ENCODE measurements at regions not wholly inside any gene's neighbourhood (a gene's known extent, or its start where the extent isn't known, plus 50 kb on each side); places are given as distances from the start of the nearest gene placed in this dataset.

GRCh38 chr6:137775720-137776119 lies 91.3 kb upstream of the TNFAIP3 start:
- Histone ChIP-seq H3K4me3 (ENCODE audit: low read depth in 2 of 2, low read length in 1 of 2) (no peak overlapping the region), H3K79me2 (ENCODE audit: insufficient read depth) (no peaks in the 10 kb centered on the region), H3K27ac (ENCODE audit: low read depth in 2 of 2, low read length in 1 of 2) (no peak overlapping the region), H4K20me1 (ENCODE audit: insufficient read depth) (no peaks in the 10 kb centered on the region), H3K9ac (no peak overlapping the region), H3K4me1 (ENCODE audit: control insufficient read depth in 1 of 2, insufficient read depth in 2 of 2, low read depth in 1 of 2, low read length in 1 of 2) (no peaks in the 10 kb centered on the region), H3K4me2 (no peak overlapping the region), H3K27me3 (ENCODE audit: insufficient read depth) (no peaks in the 10 kb centered on the region; the same call in 1 of the 2 replicates), H3F3A (replicated peaks; ENCODE audit: insufficient read depth) (no peaks in the 10 kb centered on the region), H3K9me2 (no peaks in the 10 kb centered on the region), H3K9me3 (no peaks in the 10 kb centered on the region), H2AFZ (ENCODE audit: low read depth) (no peak overlapping the region), H3K36me3 (replicated peaks in 1 of 2; ENCODE audit: control insufficient read depth in 1 of 2, insufficient read depth in 2 of 2, low read length in 1 of 2) (no peaks in the 10 kb centered on the region)
- no peak for TF ChIP-seq YY1 (IDR thresholded peaks at IDR 0.05; ENCODE audit: low read depth)
- no peak for TF ChIP-seq SMC3 (IDR thresholded peaks at IDR 0.05; ENCODE audit: low read depth, low read length)
- TF ChIP-seq, protein P1, sequence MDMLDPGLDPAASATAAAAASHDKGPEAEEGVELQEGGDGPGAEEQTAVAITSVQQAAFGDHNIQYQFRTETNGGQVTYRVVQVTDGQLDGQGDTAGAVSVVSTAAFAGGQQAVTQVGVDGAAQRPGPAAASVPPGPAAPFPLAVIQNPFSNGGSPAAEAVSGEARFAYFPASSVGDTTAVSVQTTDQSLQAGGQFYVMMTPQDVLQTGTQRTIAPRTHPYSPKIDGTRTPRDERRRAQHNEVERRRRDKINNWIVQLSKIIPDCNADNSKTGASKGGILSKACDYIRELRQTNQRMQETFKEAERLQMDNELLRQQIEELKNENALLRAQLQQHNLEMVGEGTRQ (IDR thresholded peaks at IDR 0.05; ENCODE audit: borderline replicate concordance, low read depth, low read length), result no peak
- no peak for TF ChIP-seq FOSL2 (IDR thresholded peaks at IDR 0.05; ENCODE audit: borderline replicate concordance, low read depth)
- no peak for TF ChIP-seq SIN3A (IDR thresholded peaks at IDR 0.05; ENCODE audit: borderline replicate concordance, low read depth, low read length)
- no peak for TF ChIP-seq MXI1 (IDR thresholded peaks at IDR 0.05; ENCODE audit: low read depth, low read length)
- TF ChIP-seq EZH2phosphoT487 (IDR thresholded peaks at IDR 0.05; ENCODE audit: borderline replicate concordance, low read depth), result no peak
- no peak for TF ChIP-seq CHD2 (IDR thresholded peaks at IDR 0.05; ENCODE audit: low read length, partially characterized antibody)
- no peak for TF ChIP-seq TAF1 (IDR thresholded peaks at IDR 0.05; ENCODE audit: borderline replicate concordance, low read depth, low read length)
- TF ChIP-seq ELF1 (IDR thresholded peaks at IDR 0.05), result no peak
- no peak for TF ChIP-seq MAX (IDR thresholded peaks at IDR 0.05; ENCODE audit: low read depth)
- no peak for TF ChIP-seq USF1 (IDR thresholded peaks at IDR 0.05; ENCODE audit: borderline replicate concordance, low read depth)
- TF ChIP-seq TEAD4 (IDR thresholded peaks at IDR 0.05; ENCODE audit: borderline replicate concordance, insufficient read depth), result no peak
- no peak for TF ChIP-seq JUND (IDR thresholded peaks at IDR 0.05)
- 27% methylated on average over 4 of the region's 5 CpGs for WGBS (ENCODE audit: low lambda C conversion rate)
- ChIA-PET CTCF (no interaction called here), POLR2A (no interaction called here)
- DNase-seq, result no peak

DNA sequence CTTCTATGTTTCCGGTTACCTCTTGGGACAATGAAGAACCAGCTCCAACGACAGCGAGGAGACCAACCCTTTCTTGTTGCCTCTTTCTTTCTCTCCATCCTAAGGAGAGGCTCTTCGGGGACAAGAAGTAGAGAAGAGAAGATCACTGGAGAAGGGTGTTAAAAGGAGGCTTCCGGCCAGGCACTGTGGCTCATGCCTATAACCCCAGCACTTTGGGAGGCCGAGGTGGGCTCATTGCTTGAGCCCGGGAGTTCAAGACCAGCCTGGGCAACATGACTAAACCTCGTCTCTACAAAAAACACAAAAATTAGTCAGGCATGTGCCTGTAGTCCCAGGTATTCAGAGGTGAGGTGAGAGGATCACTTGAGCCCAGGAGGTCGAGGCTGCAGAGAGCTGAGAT lies 90.8 kb upstream of the TNFAIP3 start:
- Histone ChIP-seq H3K4me3 (ENCODE audit: low read depth in 2 of 2, low read length in 1 of 2) (no peak overlapping the region), H3K36me3 (replicated peaks in 1 of 2; ENCODE audit: control insufficient read depth in 1 of 2, insufficient read depth in 2 of 2, low read length in 1 of 2) (no peaks in the 10 kb centered on the region), H3K4me2 (no peak overlapping the region), H3K9me3 (no peaks in the 10 kb centered on the region), H3K9ac (no peak overlapping the region), H2AFZ (ENCODE audit: low read depth) (no peak overlapping the region), H3K4me1 (ENCODE audit: control insufficient read depth in 1 of 2, insufficient read depth in 2 of 2, low read depth in 1 of 2, low read length in 1 of 2) (no peaks in the 10 kb centered on the region), H3F3A (replicated peaks; ENCODE audit: insufficient read depth) (no peaks in the 10 kb centered on the region), H3K9me2 (no peaks in the 10 kb centered on the region), H3K27me3 (ENCODE audit: insufficient read depth) (no peaks in the 10 kb centered on the region; the same call in 1 of the 2 replicates), H3K27ac (ENCODE audit: low read depth in 2 of 2, low read length in 1 of 2) (no peak overlapping the region), H4K20me1 (ENCODE audit: insufficient read depth) (no peaks in the 10 kb centered on the region), H3K79me2 (ENCODE audit: insufficient read depth) (no peaks in the 10 kb centered on the region)
- whole genome bisulfite sequencing (ENCODE audit: low lambda C conversion rate), result 16% methylated on average over 9 of the region's 9 CpGs
- ChIA-PET CTCF (no interaction called here), POLR2A (no interaction called here)
- no peak for DNase-seq
- TF ChIP-seq MEF2A (IDR thresholded peaks at IDR 0.05; ENCODE audit: borderline replicate concordance, low read depth) (no peak), CHD2 (IDR thresholded peaks at IDR 0.05; ENCODE audit: low read length, partially characterized antibody) (no peak), MXI1 (IDR thresholded peaks at IDR 0.05; ENCODE audit: low read depth, low read length) (no peak), JUND (IDR thresholded peaks at IDR 0.05) (no peak), FOSL2 (IDR thresholded peaks at IDR 0.05; ENCODE audit: borderline replicate concordance, low read depth) (no peak), NRF1 (IDR thresholded peaks at IDR 0.05; ENCODE audit: low read depth, low read length) (no peak), SMC3 (IDR thresholded peaks at IDR 0.05; ENCODE audit: low read depth, low read length) (no peak)

Measured in SK-N-SH (cell line).